ENCODE measurements at regions not wholly inside any gene's neighbourhood (a gene's known extent, or its start where the extent isn't known, plus 50 kb on each side); places are given as distances from the start of the nearest gene placed in this dataset.

DNA sequence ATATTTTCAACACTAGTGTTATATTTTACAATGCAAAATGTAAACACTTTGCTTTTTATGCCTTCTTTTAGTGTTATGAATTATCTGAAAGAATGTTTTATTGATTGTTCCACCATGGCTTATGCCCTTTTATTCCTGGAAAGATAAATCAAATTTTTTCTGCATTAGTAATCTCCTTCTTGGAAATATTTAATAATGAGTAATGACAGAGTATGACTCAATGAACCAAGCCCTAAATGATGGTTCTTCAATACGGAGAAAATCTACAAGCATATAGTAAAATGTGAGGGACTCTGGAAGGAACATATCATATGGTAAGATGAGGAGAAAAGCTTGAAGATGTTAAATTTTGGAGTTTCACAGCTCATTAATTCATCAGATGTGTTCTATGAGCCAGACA lies 929.6 kb downstream of the C6orf118 start:
- Histone ChIP-seq H3K4me3 (ENCODE audit: control insufficient read depth in 2 of 3, extremely low read depth in 1 of 3, insufficient read depth in 2 of 3, low read depth in 1 of 3, low read length in 3 of 3) (no peak overlapping the region), H3K4me2 (ENCODE audit: control insufficient read depth, extremely low read depth, insufficient read depth, low read depth, low read length) (peak overlapping the region; percentile 9), H3K9me3 (ENCODE audit: control insufficient read depth, low read depth, low read length) (no peaks in the 10 kb centered on the region), H2AFZ (ENCODE audit: control insufficient read depth, low read length) (no peak overlapping the region), H3K4me1 (ENCODE audit: control insufficient read depth, extremely low read depth, insufficient read depth, low read length) (peaks cover 9% of the 10 kb centered on the region), H3K27me3 (ENCODE audit: control insufficient read depth, extremely low read depth, insufficient read depth, low read length) (no peaks in the 10 kb centered on the region), H3K27ac (ENCODE audit: control insufficient read depth, insufficient read depth, low read length) (no peak overlapping the region), H3K36me3 (ENCODE audit: control insufficient read depth in 2 of 2, extremely low read depth in 1 of 2, insufficient read depth in 2 of 2, low read length in 2 of 2) (no peaks in the 10 kb centered on the region), H3K9ac (ENCODE audit: control insufficient read depth, extremely low read depth, insufficient read depth, low read length) (no peak overlapping the region), H3K9me1 (ENCODE audit: control insufficient read depth, extremely low read depth, insufficient read depth, low read length) (no peaks in the 10 kb centered on the region), H3K79me2 (ENCODE audit: control insufficient read depth, insufficient read depth, low read length) (no peaks in the 10 kb centered on the region), H4K20me1 (ENCODE audit: control insufficient read depth, extremely low read depth, insufficient read depth, low read length) (no peaks in the 10 kb centered on the region)
- dilution Hi-C loops (cut with MboI; ENCODE audit: extremely low pct_ligation_motif_present, low sequenced_read_pairs), result no loop called here
- TF ChIP-seq, protein P1, sequence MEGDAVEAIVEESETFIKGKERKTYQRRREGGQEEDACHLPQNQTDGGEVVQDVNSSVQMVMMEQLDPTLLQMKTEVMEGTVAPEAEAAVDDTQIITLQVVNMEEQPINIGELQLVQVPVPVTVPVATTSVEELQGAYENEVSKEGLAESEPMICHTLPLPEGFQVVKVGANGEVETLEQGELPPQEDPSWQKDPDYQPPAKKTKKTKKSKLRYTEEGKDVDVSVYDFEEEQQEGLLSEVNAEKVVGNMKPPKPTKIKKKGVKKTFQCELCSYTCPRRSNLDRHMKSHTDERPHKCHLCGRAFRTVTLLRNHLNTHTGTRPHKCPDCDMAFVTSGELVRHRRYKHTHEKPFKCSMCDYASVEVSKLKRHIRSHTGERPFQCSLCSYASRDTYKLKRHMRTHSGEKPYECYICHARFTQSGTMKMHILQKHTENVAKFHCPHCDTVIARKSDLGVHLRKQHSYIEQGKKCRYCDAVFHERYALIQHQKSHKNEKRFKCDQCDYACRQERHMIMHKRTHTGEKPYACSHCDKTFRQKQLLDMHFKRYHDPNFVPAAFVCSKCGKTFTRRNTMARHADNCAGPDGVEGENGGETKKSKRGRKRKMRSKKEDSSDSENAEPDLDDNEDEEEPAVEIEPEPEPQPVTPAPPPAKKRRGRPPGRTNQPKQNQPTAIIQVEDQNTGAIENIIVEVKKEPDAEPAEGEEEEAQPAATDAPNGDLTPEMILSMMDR (optimal IDR thresholded peaks at IDR 0.05 in 1 of 3, IDR thresholded peaks at IDR 0.05 in 1 of 3, conservative IDR thresholded peaks at IDR 0.05 in 1 of 3; ENCODE audit: extremely low read depth in 1 of 3, insufficient read depth in 2 of 3, low read length in 3 of 3), result no peak
- TF ChIP-seq EZH2 (IDR thresholded peaks at IDR 0.05; ENCODE audit: low read length), result no peak
- peak; percentile 9 for FAIRE-seq
- peak; percentile 2 for DNase-seq (ENCODE audit: low read depth, low spot score)

DNA sequence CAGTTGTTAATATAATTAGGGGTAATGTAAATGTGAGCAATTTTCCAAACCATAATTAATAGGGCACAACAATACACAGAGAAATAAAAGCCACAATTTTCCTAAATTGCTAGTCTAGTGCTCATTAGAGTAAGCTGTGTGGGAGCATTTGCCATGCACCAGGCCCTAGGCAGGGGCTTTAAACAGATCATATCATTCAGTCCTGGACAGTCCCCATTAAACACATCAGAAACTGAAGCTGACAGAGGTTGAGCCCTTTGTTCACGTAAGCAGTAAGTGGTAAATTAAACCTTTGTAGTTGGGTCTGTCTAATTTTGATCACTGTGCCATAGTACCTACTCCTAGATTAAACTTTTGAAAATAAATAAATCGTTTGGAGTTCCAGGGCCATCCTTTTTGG lies 931.1 kb downstream of the C6orf118 start:
- H2AFZ ChIP-seq (ENCODE audit: control insufficient read depth, low read length), result no peak overlapping the region
- H3K4me1 ChIP-seq (ENCODE audit: control insufficient read depth, extremely low read depth, insufficient read depth, low read length), result peaks cover 9% of the 10 kb centered on the region
- dilution Hi-C loops (cut with MboI; ENCODE audit: extremely low pct_ligation_motif_present, low sequenced_read_pairs), result no loop called here
- DNase-seq (ENCODE audit: low read depth, low spot score), result no peak
- H3K27ac ChIP-seq (ENCODE audit: control insufficient read depth, insufficient read depth, low read length), result no peak overlapping the region
- no peaks in the 10 kb centered on the region for H3K27me3 ChIP-seq (ENCODE audit: control insufficient read depth, extremely low read depth, insufficient read depth, low read length)
- no peak overlapping the region for H3K4me2 ChIP-seq (ENCODE audit: control insufficient read depth, extremely low read depth, insufficient read depth, low read depth, low read length)
- H3K79me2 ChIP-seq (ENCODE audit: control insufficient read depth, insufficient read depth, low read length), result no peaks in the 10 kb centered on the region
- FAIRE-seq, result no peak
- no peaks in the 10 kb centered on the region for H4K20me1 ChIP-seq (ENCODE audit: control insufficient read depth, extremely low read depth, insufficient read depth, low read length)
- H3K9me1 ChIP-seq (ENCODE audit: control insufficient read depth, extremely low read depth, insufficient read depth, low read length), result no peaks in the 10 kb centered on the region
- TF ChIP-seq, protein P1 (optimal IDR thresholded peaks at IDR 0.05 in 1 of 3, IDR thresholded peaks at IDR 0.05 in 1 of 3, conservative IDR thresholded peaks at IDR 0.05 in 1 of 3; ENCODE audit: extremely low read depth in 1 of 3, insufficient read depth in 2 of 3, low read length in 3 of 3), result no peak
- TF ChIP-seq EZH2 (IDR thresholded peaks at IDR 0.05; ENCODE audit: low read length), result no peak
- H3K4me3 ChIP-seq (ENCODE audit: control insufficient read depth in 2 of 3, extremely low read depth in 1 of 3, insufficient read depth in 2 of 3, low read depth in 1 of 3, low read length in 3 of 3), result no peak overlapping the region
- no peak overlapping the region for H3K9ac ChIP-seq (ENCODE audit: control insufficient read depth, extremely low read depth, insufficient read depth, low read length)
- no peaks in the 10 kb centered on the region for H3K36me3 ChIP-seq (ENCODE audit: control insufficient read depth in 2 of 2, extremely low read depth in 1 of 2, insufficient read depth in 2 of 2, low read length in 2 of 2)
- no peaks in the 10 kb centered on the region for H3K9me3 ChIP-seq (ENCODE audit: control insufficient read depth, low read depth, low read length)

Data from keratinocyte (primary cell).